HG03025 (cell line): ENCODE measurements at regions not wholly inside any gene's neighbourhood (a gene's known extent, or its start where the extent isn't known, plus 50 kb on each side); places are given as distances from the start of the nearest gene placed in this dataset.

Experiments used
- ATAC-seq: cut with Tn5 transposase; IDR thresholded peaks from one replicate; pipeline ENCODE4 v1.9.1; 2021; ENCODE audit warnings: mild to moderate bottlenecking, moderate library complexity; ENCODE audit not compliant: unreplicated experiment, low FRiP score

DNA sequence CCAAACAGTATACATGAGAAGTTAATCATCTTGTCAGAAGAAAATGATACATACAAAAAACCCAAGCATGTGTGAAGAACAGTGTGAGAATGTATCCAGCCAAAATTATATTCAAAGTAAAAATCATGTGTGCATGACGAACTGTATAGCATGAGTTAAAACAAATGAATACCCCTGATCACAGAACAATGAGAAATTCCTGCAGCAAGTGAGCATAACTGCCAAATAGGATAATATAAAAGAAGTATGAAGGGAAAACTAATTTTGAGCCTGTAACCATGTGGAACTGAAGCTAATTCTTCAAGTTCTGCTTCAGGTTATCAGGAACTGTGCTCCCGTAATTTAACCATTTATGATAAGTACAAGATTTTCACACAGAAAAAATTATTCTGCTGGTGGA lies 56.5 kb upstream of the AMN1 start:
- ATAC-seq = no peak

DNA sequence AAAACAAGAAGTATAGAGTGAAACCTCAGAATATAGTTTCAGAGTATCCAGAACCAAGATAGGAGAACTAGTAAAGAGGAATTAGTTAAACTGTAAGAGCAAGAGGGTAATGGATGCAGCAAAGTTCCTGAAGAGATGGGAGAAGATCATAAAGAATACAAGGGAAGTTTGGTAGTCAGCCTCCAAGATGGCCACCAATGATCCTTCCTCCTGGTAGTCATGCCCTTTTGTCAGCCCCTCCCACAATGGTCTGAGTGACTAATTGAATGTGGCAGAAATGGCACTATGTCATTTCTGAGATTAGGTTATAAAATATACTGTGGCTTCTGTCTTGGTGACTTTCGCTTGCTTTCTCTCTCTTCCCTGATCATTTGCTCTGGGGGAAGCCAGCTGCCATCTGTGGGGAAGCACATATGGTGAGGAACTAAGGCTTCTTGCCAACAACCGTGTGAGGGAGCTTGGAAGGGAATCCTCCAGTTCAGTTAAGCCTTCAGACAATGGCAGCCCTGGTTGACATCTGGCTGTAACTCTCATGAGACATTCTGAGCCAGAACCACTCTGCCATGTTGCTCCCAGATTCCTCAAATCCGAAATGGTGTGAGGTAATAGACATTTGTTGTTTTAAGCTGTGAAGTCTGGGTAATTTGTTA lies 55.3 kb upstream of the AMN1 start:
- no peak for ATAC-seq

DNA sequence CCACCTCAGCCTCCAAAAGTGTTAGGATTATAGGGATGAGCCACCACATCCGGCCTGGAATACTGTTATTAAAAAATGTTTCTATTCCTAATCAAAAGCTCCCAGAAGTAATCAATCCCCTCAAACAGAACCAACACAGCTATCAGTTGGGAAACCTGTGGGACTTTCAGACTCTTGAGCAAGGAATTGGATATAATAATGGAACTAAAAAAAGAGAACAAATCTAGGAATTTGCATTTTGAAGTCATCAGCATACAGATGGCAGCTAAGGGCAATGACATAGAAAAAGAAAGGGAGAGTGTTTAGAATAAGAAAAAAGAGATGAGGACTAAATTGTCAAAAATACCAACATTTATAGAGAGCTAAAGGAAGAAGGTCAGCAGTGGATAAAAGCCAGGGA lies 54.7 kb upstream of the AMN1 start:
- no peak for ATAC-seq

DNA sequence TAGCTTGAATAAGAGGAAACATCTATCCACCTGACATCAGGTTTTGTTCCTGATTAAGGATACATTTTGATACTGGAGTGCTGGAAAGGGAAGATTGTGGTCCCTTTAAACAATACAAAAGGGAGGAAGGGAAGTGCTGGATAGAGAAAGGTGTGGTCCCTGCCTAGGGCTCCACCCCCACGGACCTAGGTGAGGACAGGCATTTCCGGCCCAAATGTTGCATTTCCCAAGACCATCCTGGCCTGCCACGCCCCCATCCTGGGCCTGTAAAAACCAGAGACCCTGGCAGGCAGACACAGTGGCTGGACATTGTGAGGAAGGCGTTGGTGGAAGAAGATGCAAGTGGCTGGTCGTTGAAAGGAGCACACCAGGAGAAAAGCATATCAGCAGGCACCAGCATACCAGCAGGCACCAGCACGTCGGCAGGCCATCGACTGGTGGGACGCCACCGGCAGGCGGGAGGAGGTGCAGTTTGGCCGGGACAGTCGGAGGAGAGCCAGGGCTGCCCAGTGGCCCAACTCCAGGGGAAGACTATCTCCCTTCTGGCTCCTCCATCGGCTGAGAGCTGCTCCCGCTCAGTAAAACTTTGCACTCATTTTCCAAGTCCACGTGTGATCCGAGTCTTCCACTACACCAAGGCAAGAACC lies 53.2 kb upstream of the AMN1 start:
- no peak for ATAC-seq

DNA sequence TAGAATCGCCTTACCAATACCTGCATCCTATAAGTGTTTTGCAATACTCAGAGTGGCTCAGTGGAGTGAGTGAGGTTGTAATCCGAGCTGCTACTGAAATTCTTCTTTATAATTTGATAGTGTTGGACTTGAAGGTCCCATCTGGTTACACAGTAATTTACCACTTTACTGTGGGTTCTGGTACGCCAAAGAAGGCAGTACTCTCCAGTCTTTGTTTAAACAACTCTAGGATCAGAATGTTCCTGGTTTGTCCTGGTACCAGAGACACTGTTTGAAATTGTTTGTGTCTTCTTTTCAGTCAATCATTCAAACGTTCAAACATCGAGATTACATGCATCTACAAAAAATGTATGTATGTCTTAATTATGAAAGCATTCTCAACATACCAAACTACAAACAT lies 51.3 kb upstream of the AMN1 start:
- ATAC-seq = no peak

DNA sequence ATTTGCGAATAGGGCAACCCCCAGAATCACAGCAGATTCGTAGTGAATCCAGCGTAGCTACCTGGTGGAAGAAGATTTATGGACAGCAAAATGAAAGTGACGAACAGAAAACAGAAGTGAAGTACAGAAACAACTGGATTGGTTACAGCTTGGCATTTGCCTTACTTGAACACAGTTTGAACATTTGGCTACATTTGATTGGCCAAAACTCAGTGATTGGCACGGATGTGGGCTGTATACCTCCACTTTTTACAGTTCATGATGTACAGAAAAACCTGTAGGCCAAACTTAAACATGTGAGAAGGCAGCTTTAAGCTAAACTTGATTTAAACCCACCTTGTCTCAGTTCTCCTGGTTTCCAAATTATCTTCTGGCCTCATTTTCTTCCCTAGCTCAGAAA lies 49.9 kb upstream of the AMN1 start:
- ATAC-seq = no peak
